HL-60 (cell line): ENCODE measurements at regions not wholly inside any gene's neighbourhood (a gene's known extent, or its start where the extent isn't known, plus 50 kb on each side); places are given as distances from the start of the nearest gene placed in this dataset.

Source experiments
- CTCF ChIP-seq: IDR thresholded peaks from one replicate; pipeline ENCODE4 v1.5.1; 2011; ENCODE audit warnings: low read length, control low read depth, inconsistent platforms; ENCODE audit not compliant: insufficient read depth
- GABPA ChIP-seq: IDR thresholded peaks from 2 replicates; pipeline ENCODE4 v1.6.1; 2012; ENCODE audit warnings: low read depth
- POLR2AphosphoS5 ChIP-seq: IDR thresholded peaks from 2 replicates; pipeline ENCODE4 v1.6.1; 2012; ENCODE audit warnings: low read depth
- REST ChIP-seq: IDR thresholded peaks from 2 replicates; pipeline ENCODE4 v1.6.1; 2012; ENCODE audit warnings: low read depth; ENCODE audit not compliant: insufficient replicate concordance
- SPI1 ChIP-seq: IDR thresholded peaks from 2 replicates; pipeline ENCODE4 v1.6.1; 2012; ENCODE audit warnings: low read depth, mild to moderate bottlenecking, borderline replicate concordance

- no peak for TF ChIP-seq GABPA
- no peak for TF ChIP-seq CTCF
- no peak for TF ChIP-seq POLR2AphosphoS5
- no peak for TF ChIP-seq SPI1
- TF ChIP-seq REST, result no peak
Observed at GRCh38 chr3:118808723-118809122, 225.9 kb downstream of the IGSF11 start.
